T-helper 2 cell treated with Interferon-gamma antibody and Interleukin-4, amounts not matched to agents 100 ng/mL and 5 ng/mL, for 36 hours (primary cell): ENCODE measurements at regions not wholly inside any gene's neighbourhood (a gene's known extent, or its start where the extent isn't known, plus 50 kb on each side); places are given as distances from the start of the nearest gene placed in this dataset.

Experiments used
- intact Hi-C: fragments of 100-400 bp; cut with micrococcal nuclease; formaldehyde crosslinking; loops from one replicate; pipeline ENCODE4 v1.15.1; 2023

DNA sequence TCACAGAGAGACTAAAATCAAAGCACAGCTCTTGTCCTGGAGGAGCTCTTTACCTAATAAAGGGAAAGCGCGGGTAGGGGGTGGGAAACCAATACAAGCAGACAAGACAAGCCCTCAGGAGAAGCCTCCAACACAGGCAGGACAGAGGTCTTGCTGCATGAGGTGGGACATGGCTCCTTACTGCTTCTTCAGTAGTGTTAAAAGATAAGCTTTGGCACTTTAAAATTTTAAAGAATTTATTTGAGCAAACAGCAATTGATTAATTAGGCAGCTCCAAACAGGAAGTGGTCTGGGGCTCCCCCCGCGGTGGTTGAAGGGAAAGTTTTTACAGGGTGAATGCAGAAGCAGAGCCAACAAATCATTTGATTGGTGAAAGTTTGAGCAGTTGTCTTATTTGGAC is 50.3 kb upstream of the MACC1 start:
- intact Hi-C loops = no loop called here

GRCh38 chr7:20268824-20269223 is 51.6 kb upstream of the MACC1 start:
- intact Hi-C loops = no loop called here

DNA sequence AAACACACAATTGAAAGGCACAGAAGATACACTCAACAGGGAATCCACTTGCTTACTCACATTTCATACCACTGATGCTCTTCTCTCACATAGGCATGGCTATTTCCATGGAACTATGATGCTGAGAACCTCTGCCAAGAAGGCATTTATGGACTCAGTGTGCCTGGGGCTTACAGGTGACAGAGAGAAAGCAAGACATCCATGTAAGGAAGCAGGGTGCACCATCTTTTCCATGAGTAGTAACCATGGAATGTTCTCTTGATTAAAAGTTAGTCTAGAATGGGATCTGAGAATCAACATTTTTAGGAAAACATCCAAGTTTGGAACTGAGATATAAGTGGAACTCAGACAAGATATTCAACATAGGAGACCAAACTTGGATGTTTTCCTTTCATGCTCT is 52.5 kb upstream of the MACC1 start:
- intact Hi-C loops = no loop called here

GRCh38 chr7:20270371-20270770 is 53.2 kb upstream of the MACC1 start:
- intact Hi-C loops = no loop called here

- intact Hi-C loops = no loop called here
Observed at GRCh38 chr7:20270867-20271266, 53.7 kb upstream of the MACC1 start.

GRCh38 chr7:20275637-20276036 is 55.1 kb upstream of the ITGB8 start:
- intact Hi-C loops = no loop called here

DNA sequence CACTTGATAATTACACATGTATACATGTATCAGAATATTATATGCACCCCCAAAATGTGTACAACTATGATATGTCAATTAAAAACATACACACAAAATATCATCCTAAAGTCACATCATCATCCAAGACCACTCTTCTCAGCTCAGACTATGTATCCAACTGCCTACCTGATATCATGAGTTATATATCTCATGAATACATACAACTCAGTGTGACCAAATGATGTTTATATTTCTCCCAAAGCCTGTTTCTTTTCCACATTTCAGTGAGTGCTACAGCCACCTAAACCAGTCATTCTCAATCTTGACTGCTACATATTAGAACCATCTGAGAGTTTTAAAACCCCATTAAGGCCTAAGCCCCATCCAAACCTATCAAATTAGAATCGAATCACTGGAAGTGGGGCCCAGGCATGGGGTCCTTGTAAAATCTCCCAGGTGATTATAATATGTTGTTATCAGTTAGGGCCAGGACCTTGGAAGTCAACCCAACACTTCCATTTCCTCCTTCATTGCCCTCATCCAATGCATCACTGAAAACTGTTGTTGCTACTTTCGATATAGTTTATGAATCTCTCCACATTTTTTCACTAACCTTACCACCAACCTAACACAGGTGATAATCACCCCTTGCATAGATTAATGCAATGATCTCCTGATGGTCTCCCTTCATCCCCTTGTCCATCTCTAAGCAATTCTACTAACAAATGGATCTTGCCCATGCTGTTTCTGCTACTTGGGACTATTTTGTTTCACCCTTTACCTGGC is 53.8 kb upstream of the ITGB8 start:
- intact Hi-C loops = no loop called here

DNA sequence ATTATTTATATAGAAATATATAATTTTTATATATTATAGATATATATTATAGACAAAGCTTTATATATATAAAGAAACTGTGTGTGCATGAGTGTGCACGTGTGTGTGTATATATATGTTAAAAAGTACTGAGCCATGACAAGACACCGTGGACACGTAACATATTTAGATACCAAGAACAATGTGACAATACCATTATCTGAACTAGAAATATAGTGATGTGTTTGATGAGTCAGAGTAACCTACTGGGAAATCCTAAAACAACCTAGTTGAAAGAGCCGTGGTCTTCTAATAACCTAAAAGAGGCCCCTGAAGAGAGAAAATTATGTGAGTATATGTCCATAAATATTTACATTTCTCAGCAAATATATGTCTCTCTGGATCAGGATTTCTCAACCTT is 50.7 kb upstream of the ITGB8 start:
- intact Hi-C loops = loop anchor here (2.0 kb wide), 1 partner anchor 51 kb away; the partner anchor contains the start of gene ITGB8

GRCh38 chr7:20280475-20281351 is 50.0 kb upstream of the ITGB8 start:
- intact Hi-C loops = loop anchor here (2.0 kb wide), 1 partner anchor 50 kb away; the partner anchor contains the start of gene ITGB8
